ENCODE measurements at regions not wholly inside any gene's neighbourhood (a gene's known extent, or its start where the extent isn't known, plus 50 kb on each side); places are given as distances from the start of the nearest gene placed in this dataset.
"Not testable (repeated sequence)": the region's sequence is repeated elsewhere in the genome, so short reads cannot be mapped to it uniquely, and the experiment has no call there.

- not testable (repeated sequence) for H3K4me1 ChIP-seq (ENCODE audit: control insufficient read depth in 1 of 2, insufficient read depth in 2 of 2, low read length in 2 of 2); H3K36me3 ChIP-seq (ENCODE audit: control insufficient read depth in 1 of 2, insufficient read depth in 2 of 2, low read length in 2 of 2); H3K4me3 ChIP-seq (ENCODE audit: low read depth in 1 of 2, low read length in 2 of 2); H3K27ac ChIP-seq (ENCODE audit: low read depth, low read length); H3K27me3 ChIP-seq (ENCODE audit: control insufficient read depth in 1 of 2, insufficient read depth in 2 of 2, low read length in 2 of 2); H3K9me3 ChIP-seq (ENCODE audit: control insufficient read depth in 1 of 2, low read length in 2 of 2); H3K9ac ChIP-seq (ENCODE audit: low read depth in 1 of 2, low read length in 2 of 2)
Measured at GRCh38 chr12:9450127-9450567, 157.6 kb downstream of the KLRB1 start.

GRCh38 chr12:9449657-9450126 is 158.0 kb downstream of the KLRB1 start:
- H3K9ac ChIP-seq (ENCODE audit: low read depth in 1 of 2, low read length in 2 of 2); H3K9me3 ChIP-seq (ENCODE audit: control insufficient read depth in 1 of 2, low read length in 2 of 2); H3K36me3 ChIP-seq (ENCODE audit: control insufficient read depth in 1 of 2, insufficient read depth in 2 of 2, low read length in 2 of 2); H3K4me3 ChIP-seq (ENCODE audit: low read depth in 1 of 2, low read length in 2 of 2); H3K27me3 ChIP-seq (ENCODE audit: control insufficient read depth in 1 of 2, insufficient read depth in 2 of 2, low read length in 2 of 2); H3K4me1 ChIP-seq (ENCODE audit: control insufficient read depth in 1 of 2, insufficient read depth in 2 of 2, low read length in 2 of 2); H3K27ac ChIP-seq (ENCODE audit: low read depth, low read length): not testable (repeated sequence)

GRCh38 chr12:9449181-9449580 is 158.5 kb downstream of the KLRB1 start:
- Histone ChIP-seq H3K36me3 (ENCODE audit: control insufficient read depth in 1 of 2, insufficient read depth in 2 of 2, low read length in 2 of 2) (no peaks in the 10 kb centered on the region), H3K4me3 (ENCODE audit: low read depth in 1 of 2, low read length in 2 of 2) (peak overlapping the region in 1 of 2 donors; percentile 78), H3K9ac (ENCODE audit: low read depth in 1 of 2, low read length in 2 of 2) (peak overlapping the region in 1 of 2 donors; percentile 57)

GRCh38 chr12:9448648-9449047 is 159.1 kb downstream of the KLRB1 start:
- H3K9me3 ChIP-seq (ENCODE audit: control insufficient read depth in 1 of 2, low read length in 2 of 2); H3K27me3 ChIP-seq (ENCODE audit: control insufficient read depth in 1 of 2, insufficient read depth in 2 of 2, low read length in 2 of 2); H3K4me1 ChIP-seq (ENCODE audit: control insufficient read depth in 1 of 2, insufficient read depth in 2 of 2, low read length in 2 of 2); H3K36me3 ChIP-seq (ENCODE audit: control insufficient read depth in 1 of 2, insufficient read depth in 2 of 2, low read length in 2 of 2); H3K27ac ChIP-seq (ENCODE audit: low read depth, low read length): not testable (repeated sequence)
- H3K4me3 ChIP-seq (ENCODE audit: low read depth in 1 of 2, low read length in 2 of 2), result peak overlapping the region; percentile 78 to 79
- H3K9ac ChIP-seq (ENCODE audit: low read depth in 1 of 2, low read length in 2 of 2), result peak overlapping the region; percentile 42 to 57

More at GRCh38 chr12:9449181-9449580, 158.5 kb downstream of the KLRB1 start:
- H3K27me3 ChIP-seq (ENCODE audit: control insufficient read depth in 1 of 2, insufficient read depth in 2 of 2, low read length in 2 of 2), result no peaks in the 10 kb centered on the region
- H3K27ac ChIP-seq (ENCODE audit: low read depth, low read length), result no peak overlapping the region
- no peaks in the 10 kb centered on the region for H3K4me1 ChIP-seq (ENCODE audit: control insufficient read depth in 1 of 2, insufficient read depth in 2 of 2, low read length in 2 of 2)
- H3K9me3 ChIP-seq (ENCODE audit: control insufficient read depth in 1 of 2, low read length in 2 of 2), result no peaks in the 10 kb centered on the region

- not testable (repeated sequence) for H3K27ac ChIP-seq (ENCODE audit: low read depth, low read length); H3K36me3 ChIP-seq (ENCODE audit: control insufficient read depth in 1 of 2, insufficient read depth in 2 of 2, low read length in 2 of 2); H3K9me3 ChIP-seq (ENCODE audit: control insufficient read depth in 1 of 2, low read length in 2 of 2); H3K4me1 ChIP-seq (ENCODE audit: control insufficient read depth in 1 of 2, insufficient read depth in 2 of 2, low read length in 2 of 2); H3K27me3 ChIP-seq (ENCODE audit: control insufficient read depth in 1 of 2, insufficient read depth in 2 of 2, low read length in 2 of 2)
- Histone ChIP-seq H3K4me3 (ENCODE audit: low read depth in 1 of 2, low read length in 2 of 2) (peak overlapping the region; percentile 78 to 79), H3K9ac (ENCODE audit: low read depth in 1 of 2, low read length in 2 of 2) (peak overlapping the region; percentile 42 to 57)
Measured at GRCh38 chr12:9447791-9448614, 159.7 kb downstream of the KLRB1 start.

- not testable (repeated sequence) for H3K27ac ChIP-seq (ENCODE audit: low read depth, low read length); H3K4me1 ChIP-seq (ENCODE audit: control insufficient read depth in 1 of 2, insufficient read depth in 2 of 2, low read length in 2 of 2); H3K27me3 ChIP-seq (ENCODE audit: control insufficient read depth in 1 of 2, insufficient read depth in 2 of 2, low read length in 2 of 2); H3K9ac ChIP-seq (ENCODE audit: low read depth in 1 of 2, low read length in 2 of 2); H3K9me3 ChIP-seq (ENCODE audit: control insufficient read depth in 1 of 2, low read length in 2 of 2); H3K36me3 ChIP-seq (ENCODE audit: control insufficient read depth in 1 of 2, insufficient read depth in 2 of 2, low read length in 2 of 2)
- H3K4me3 ChIP-seq (ENCODE audit: low read depth in 1 of 2, low read length in 2 of 2), result peak overlapping the region; percentile 78 to 79
Measured at GRCh38 chr12:9446883-9447761, 160.6 kb downstream of the KLRB1 start.

- not testable (repeated sequence) for H3K9ac ChIP-seq (ENCODE audit: low read depth in 1 of 2, low read length in 2 of 2); H3K27me3 ChIP-seq (ENCODE audit: control insufficient read depth in 1 of 2, insufficient read depth in 2 of 2, low read length in 2 of 2); H3K36me3 ChIP-seq (ENCODE audit: control insufficient read depth in 1 of 2, insufficient read depth in 2 of 2, low read length in 2 of 2); H3K9me3 ChIP-seq (ENCODE audit: control insufficient read depth in 1 of 2, low read length in 2 of 2); H3K4me1 ChIP-seq (ENCODE audit: control insufficient read depth in 1 of 2, insufficient read depth in 2 of 2, low read length in 2 of 2); H3K27ac ChIP-seq (ENCODE audit: low read depth, low read length); H3K4me3 ChIP-seq (ENCODE audit: low read depth in 1 of 2, low read length in 2 of 2)
Measured at GRCh38 chr12:9440428-9440827, 167.3 kb downstream of the KLRB1 start.

- H3K27me3 ChIP-seq (ENCODE audit: control insufficient read depth in 1 of 2, insufficient read depth in 2 of 2, low read length in 2 of 2); H3K4me1 ChIP-seq (ENCODE audit: control insufficient read depth in 1 of 2, insufficient read depth in 2 of 2, low read length in 2 of 2); H3K27ac ChIP-seq (ENCODE audit: low read depth, low read length); H3K9ac ChIP-seq (ENCODE audit: low read depth in 1 of 2, low read length in 2 of 2); H3K4me3 ChIP-seq (ENCODE audit: low read depth in 1 of 2, low read length in 2 of 2); H3K36me3 ChIP-seq (ENCODE audit: control insufficient read depth in 1 of 2, insufficient read depth in 2 of 2, low read length in 2 of 2); H3K9me3 ChIP-seq (ENCODE audit: control insufficient read depth in 1 of 2, low read length in 2 of 2): not testable (repeated sequence)
Measured at GRCh38 chr12:9435682-9436081, 172.0 kb downstream of the KLRB1 start.

- not testable (repeated sequence) for H3K4me3 ChIP-seq (ENCODE audit: low read depth in 1 of 2, low read length in 2 of 2); H3K9ac ChIP-seq (ENCODE audit: low read depth in 1 of 2, low read length in 2 of 2); H3K27ac ChIP-seq (ENCODE audit: low read depth, low read length); H3K27me3 ChIP-seq (ENCODE audit: control insufficient read depth in 1 of 2, insufficient read depth in 2 of 2, low read length in 2 of 2); H3K4me1 ChIP-seq (ENCODE audit: control insufficient read depth in 1 of 2, insufficient read depth in 2 of 2, low read length in 2 of 2); H3K36me3 ChIP-seq (ENCODE audit: control insufficient read depth in 1 of 2, insufficient read depth in 2 of 2, low read length in 2 of 2); H3K9me3 ChIP-seq (ENCODE audit: control insufficient read depth in 1 of 2, low read length in 2 of 2)
Measured at GRCh38 chr12:9430385-9430784, 177.3 kb downstream of the KLRB1 start.

- H3K9ac ChIP-seq (ENCODE audit: low read depth in 1 of 2, low read length in 2 of 2); H3K27ac ChIP-seq (ENCODE audit: low read depth, low read length); H3K4me1 ChIP-seq (ENCODE audit: control insufficient read depth in 1 of 2, insufficient read depth in 2 of 2, low read length in 2 of 2); H3K4me3 ChIP-seq (ENCODE audit: low read depth in 1 of 2, low read length in 2 of 2); H3K27me3 ChIP-seq (ENCODE audit: control insufficient read depth in 1 of 2, insufficient read depth in 2 of 2, low read length in 2 of 2); H3K36me3 ChIP-seq (ENCODE audit: control insufficient read depth in 1 of 2, insufficient read depth in 2 of 2, low read length in 2 of 2); H3K9me3 ChIP-seq (ENCODE audit: control insufficient read depth in 1 of 2, low read length in 2 of 2): not testable (repeated sequence)
Measured at GRCh38 chr12:9428856-9429255, 178.9 kb downstream of the KLRB1 start.

All from duodenal mucosa (tissue), 2 donors.